OCI-LY3 (cell line): ENCODE measurements at regions not wholly inside any gene's neighbourhood (a gene's known extent, or its start where the extent isn't known, plus 50 kb on each side); places are given as distances from the start of the nearest gene placed in this dataset.

Source experiments
- H2AFZ ChIP-seq: fragments of 200-600, 300-600 bp; shearing (Covaris generic); 2 replicates; pipeline ENCODE4 v1.6.0; 2014; ENCODE audit warnings: antibody characterized with exemption, low read depth, low read length
- H3K27ac ChIP-seq: fragments of 200-600, 300-600 bp; sonication (generic); 2 replicates; pipeline ENCODE4 v1.5.1; 2014; ENCODE audit warnings: mild to moderate bottlenecking, low read length, moderate library complexity, mixed read lengths
- H3K27me3 ChIP-seq: fragments of 200-600, 300-600 bp; sonication (generic); 2 replicates; pipeline ENCODE4 v1.6.1; 2014; ENCODE audit warnings: low read depth, low read length, mixed read lengths
- H3K36me3 ChIP-seq: fragments of 200-600, 300-600 bp; sonication (generic); replicated peaks from 2 replicates; pipeline ENCODE3; 2014; ENCODE audit warnings: low read depth, low read length, mixed read lengths
- H3K4me1 ChIP-seq: fragments of 300-600, 200-600 bp; sonication (generic); 2 replicates; pipeline ENCODE4 v1.6.1; 2014; ENCODE audit warnings: low read length, mixed read lengths
- H3K4me2 ChIP-seq: fragments of 200-600, 300-600 bp; sonication (generic); 2 replicates; pipeline ENCODE4 v1.6.1; 2014; ENCODE audit warnings: low read length, mixed read lengths
- H3K4me3 ChIP-seq: fragments of 300-600, 200-600 bp; sonication (generic); 2 replicates; pipeline ENCODE4 v1.5.1; 2014; ENCODE audit warnings: antibody characterized with exemption, mild to moderate bottlenecking, low read length, moderate library complexity
- H3K79me2 ChIP-seq: fragments of 300-600, 200-600 bp; shearing (Covaris generic); 2 replicates; pipeline ENCODE4 v1.6.1; 2014; ENCODE audit warnings: mild to moderate bottlenecking, low read length, mixed read lengths
- H3K9ac ChIP-seq: fragments of 300-600, 200-600 bp; shearing (Covaris generic); 2 replicates; pipeline ENCODE4 v1.6.0; 2014; ENCODE audit warnings: mild to moderate bottlenecking, low read length, moderate library complexity
- H3K9me3 ChIP-seq: fragments of 200-600, 300-600 bp; shearing (Covaris generic); 2 replicates; pipeline ENCODE4 v1.6.1; 2014; ENCODE audit warnings: low read length, mixed read lengths; ENCODE audit not compliant: insufficient read depth
- H4K20me1 ChIP-seq: fragments of 200-600, 300-600 bp; sonication (generic); 2 replicates; pipeline ENCODE4 v1.6.1; 2016; ENCODE audit warnings: low read length, mixed read lengths; ENCODE audit not compliant: insufficient read depth
- CTCF ChIP-seq: fragments of 200-600, 300-600 bp; sonication (generic); IDR thresholded peaks from 2 replicates; pipeline ENCODE4 v1.5.1; 2014; ENCODE audit warnings: antibody characterized with exemption, low read length, low read depth
- EZH2phosphoT487 ChIP-seq: fragments of 200-600 bp; shearing (Covaris generic); IDR thresholded peaks from 2 replicates; pipeline ENCODE4 v1.6.1; 2018; ENCODE audit warnings: antibody characterized with exemption, mixed run types, low read depth

- Histone ChIP-seq H3K4me2 (no peak overlapping the region), H3K27me3 (no peaks in the 10 kb centered on the region), H3K9me3 (no peaks in the 10 kb centered on the region; the same call in 1 of the 2 replicates)
Measured at GRCh38 chr12:34296143-34297041, 274.1 kb downstream of the ALG10 start.

GRCh38 chr12:34297126-34297789 lies 275.0 kb downstream of the ALG10 start:
- Histone ChIP-seq H3K27ac (no peak overlapping the region), H3K4me2 (no peak overlapping the region), H3K36me3 (no peaks in the 10 kb centered on the region), H3K4me3 (no peak overlapping the region), H3K9me3 (no peaks in the 10 kb centered on the region; the same call in 1 of the 2 replicates), H3K4me1 (no peaks in the 10 kb centered on the region), H3K79me2 (no peaks in the 10 kb centered on the region), H4K20me1 (no peaks in the 10 kb centered on the region), H3K9ac (no peak overlapping the region), H2AFZ (no peak overlapping the region), H3K27me3 (no peaks in the 10 kb centered on the region)
- TF ChIP-seq EZH2phosphoT487 = no peak

More at GRCh38 chr12:34296143-34297041, 274.1 kb downstream of the ALG10 start:
- H3K9ac ChIP-seq = no peak overlapping the region
- no peaks in the 10 kb centered on the region for H3K4me1 ChIP-seq
- H3K27ac ChIP-seq = no peak overlapping the region
- no peaks in the 10 kb centered on the region for H3K79me2 ChIP-seq
- H3K4me3 ChIP-seq = no peak overlapping the region
- H2AFZ ChIP-seq = no peak overlapping the region
- H4K20me1 ChIP-seq = no peaks in the 10 kb centered on the region
- H3K36me3 ChIP-seq = no peaks in the 10 kb centered on the region
- no peak for TF ChIP-seq EZH2phosphoT487

GRCh38 chr12:34297790-34298164 lies 275.5 kb downstream of the ALG10 start:
- no peak overlapping the region for H3K4me3 ChIP-seq
- no peak overlapping the region for H3K4me2 ChIP-seq
- H2AFZ ChIP-seq = no peak overlapping the region
- TF ChIP-seq CTCF (no peak), EZH2phosphoT487 (no peak)
- H3K9me3 ChIP-seq = no peaks in the 10 kb centered on the region; the same call in 1 of the 2 replicates
- no peaks in the 10 kb centered on the region for H3K27me3 ChIP-seq
- no peak overlapping the region for H3K9ac ChIP-seq
- no peaks in the 10 kb centered on the region for H3K36me3 ChIP-seq
- no peaks in the 10 kb centered on the region for H3K4me1 ChIP-seq
- H4K20me1 ChIP-seq = no peaks in the 10 kb centered on the region
- H3K79me2 ChIP-seq = no peaks in the 10 kb centered on the region
- H3K27ac ChIP-seq = no peak overlapping the region

- H3K4me3 ChIP-seq = no peak overlapping the region
- no peak overlapping the region for H3K4me2 ChIP-seq
- H3K9ac ChIP-seq = no peak overlapping the region
- H3K9me3 ChIP-seq = no peaks in the 10 kb centered on the region; the same call in 1 of the 2 replicates
- H3K36me3 ChIP-seq = no peaks in the 10 kb centered on the region
- H3K79me2 ChIP-seq = no peaks in the 10 kb centered on the region
- no peak for TF ChIP-seq CTCF
- H4K20me1 ChIP-seq = no peaks in the 10 kb centered on the region
- no peaks in the 10 kb centered on the region for H3K27me3 ChIP-seq
- no peak overlapping the region for H3K27ac ChIP-seq
- H3K4me1 ChIP-seq = no peaks in the 10 kb centered on the region
- H2AFZ ChIP-seq = no peak overlapping the region
Measured at GRCh38 chr12:34298176-34298970, 276.1 kb downstream of the ALG10 start.
